ENCODE measurements at regions not wholly inside any gene's neighbourhood (a gene's known extent, or its start where the extent isn't known, plus 50 kb on each side); places are given as distances from the start of the nearest gene placed in this dataset.

DNA sequence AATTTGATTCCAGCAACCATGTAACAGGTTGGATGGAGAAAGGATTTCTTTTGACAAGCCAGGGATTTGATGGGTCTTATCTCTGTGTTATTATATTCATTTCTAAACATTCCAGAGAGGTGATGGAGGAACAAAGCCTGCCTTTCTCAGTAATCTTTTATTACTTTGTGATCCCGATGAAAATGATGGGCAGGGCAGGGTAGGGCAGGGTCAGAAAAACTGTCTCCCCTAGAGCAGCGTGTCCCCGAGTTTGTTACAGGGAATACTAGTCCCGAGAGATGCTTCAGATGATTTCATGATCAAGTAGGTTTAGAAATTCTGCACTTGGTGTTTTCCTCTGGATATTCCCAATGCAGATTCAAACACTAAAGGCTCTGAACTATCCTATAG lies 111.8 kb upstream of the RGMA start:
- no peak for DNase-seq (ENCODE audit: low read depth)

DNA sequence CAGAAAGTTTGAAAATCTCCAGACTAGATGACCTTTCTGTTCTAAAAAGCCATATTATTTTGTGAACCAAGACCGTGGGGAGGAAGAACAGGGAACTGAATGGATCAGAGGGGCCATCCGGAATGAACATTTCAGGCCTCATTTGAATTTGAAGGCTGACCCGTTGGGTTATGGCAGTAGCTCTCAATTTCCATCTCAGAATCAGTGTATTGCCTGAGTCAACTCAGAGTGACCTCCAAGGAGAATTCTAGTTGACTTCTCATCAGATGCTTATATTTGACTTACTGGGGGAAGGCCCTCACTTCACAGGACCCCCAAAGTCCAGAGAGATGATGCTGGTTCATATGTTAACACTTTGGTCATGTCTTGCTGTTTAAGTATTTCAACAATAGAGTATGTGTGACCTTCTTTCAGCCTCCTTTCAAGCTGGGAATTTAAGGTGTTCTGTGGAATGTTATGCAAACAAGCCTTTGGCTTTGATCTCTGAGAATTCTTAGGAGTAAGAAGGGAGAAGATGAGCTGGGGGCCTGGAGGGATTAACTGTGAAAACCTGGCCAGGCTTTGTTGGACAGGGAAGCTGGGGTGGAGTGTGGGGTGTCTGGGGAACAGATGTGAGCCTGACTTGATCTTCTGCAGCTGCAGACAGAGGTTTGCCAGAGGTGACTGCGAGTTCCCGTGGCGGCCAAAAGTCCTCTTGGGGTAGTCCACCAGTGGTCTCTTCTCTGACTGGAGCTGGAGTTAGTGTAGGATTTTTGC lies 111.2 kb upstream of the RGMA start:
- DNase-seq (ENCODE audit: low read depth), result no peak

DNA sequence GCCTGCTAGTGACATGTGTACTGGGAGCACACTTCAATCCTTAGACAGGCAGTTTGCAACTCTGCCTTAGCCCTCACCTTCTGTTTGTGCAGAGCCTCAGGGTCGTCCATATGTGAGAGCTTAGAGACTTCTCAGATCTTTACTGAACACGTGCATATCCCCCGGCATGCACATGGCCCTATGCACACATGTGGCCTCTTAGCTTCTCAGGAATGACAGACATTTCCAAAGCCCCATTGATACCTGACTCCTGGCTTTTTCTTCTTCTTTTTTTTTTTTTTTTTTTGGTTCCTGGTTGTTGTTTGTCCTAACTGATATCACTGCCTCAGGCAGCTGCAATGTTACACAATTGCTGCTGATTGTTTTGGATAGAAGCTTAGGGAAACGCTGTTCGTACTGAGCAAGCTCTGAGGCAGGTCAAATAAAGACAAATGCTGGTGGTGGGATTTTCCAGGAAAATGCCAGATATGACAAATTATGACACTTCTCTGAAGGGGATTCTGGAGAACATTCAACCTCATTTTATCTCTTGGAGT lies 107.2 kb upstream of the RGMA start:
- no peak for DNase-seq (ENCODE audit: low read depth)

DNA sequence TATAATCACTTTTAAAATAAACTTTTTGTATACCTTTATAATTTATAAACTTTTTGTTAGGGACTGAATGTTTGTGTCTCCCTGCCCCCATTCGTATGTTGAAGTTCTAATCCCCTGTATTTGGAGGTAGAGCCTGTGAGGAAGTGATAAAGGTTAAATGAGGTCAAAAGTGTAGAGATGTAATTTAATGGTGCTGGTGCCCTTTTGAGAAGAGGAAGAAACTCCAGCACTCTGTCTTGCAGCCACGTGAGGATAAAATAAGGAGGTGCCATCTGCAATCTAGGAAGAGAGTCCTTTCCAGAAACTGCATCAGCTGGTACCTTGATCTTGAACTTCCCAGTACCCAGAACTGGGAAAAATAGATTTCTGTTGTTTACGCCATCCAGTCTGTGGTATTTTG lies 106.1 kb upstream of the RGMA start:
- DNase-seq (ENCODE audit: low read depth), result no peak

DNA sequence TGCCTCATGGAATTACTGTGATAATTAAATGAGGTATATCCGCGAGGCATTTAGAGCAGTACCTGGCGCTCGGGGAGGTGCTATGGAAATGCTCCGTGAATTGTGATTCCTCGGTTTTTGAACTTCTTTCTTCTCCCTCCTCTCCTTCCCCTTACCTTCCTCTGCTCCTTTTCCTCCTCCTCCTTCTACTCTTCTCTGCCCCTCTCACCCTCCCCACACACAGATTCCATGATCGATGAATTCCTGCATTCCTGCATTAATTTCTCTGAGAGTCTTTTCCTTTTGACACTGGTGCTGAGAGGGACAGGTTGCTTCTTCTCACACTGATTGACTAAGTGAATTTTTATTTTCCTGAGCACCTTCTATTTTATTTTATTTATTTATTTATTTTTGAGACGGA lies 101.2 kb upstream of the RGMA start:
- no peak for DNase-seq (ENCODE audit: low read depth)

DNA sequence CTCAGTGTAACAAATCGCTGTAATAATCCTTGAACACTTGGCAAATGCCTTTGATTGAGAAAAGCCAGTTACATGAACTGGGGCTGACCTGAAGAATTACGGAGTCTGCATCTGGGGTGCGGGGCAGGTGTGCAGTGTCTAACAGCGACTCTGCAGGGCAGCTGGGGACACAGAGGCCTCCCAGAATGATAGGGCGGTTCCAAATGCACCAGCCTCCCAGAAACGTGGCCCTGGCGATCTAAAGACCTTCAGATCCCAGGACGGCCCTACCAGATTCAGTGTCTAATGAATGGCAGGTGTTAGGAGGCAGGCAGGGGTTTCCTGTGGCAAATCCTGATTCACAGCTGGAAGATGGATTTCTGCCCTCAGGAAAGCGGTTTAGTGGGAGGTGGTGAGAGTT lies 100.5 kb upstream of the RGMA start:
- DNase-seq (ENCODE audit: low read depth), result no peak

DNA sequence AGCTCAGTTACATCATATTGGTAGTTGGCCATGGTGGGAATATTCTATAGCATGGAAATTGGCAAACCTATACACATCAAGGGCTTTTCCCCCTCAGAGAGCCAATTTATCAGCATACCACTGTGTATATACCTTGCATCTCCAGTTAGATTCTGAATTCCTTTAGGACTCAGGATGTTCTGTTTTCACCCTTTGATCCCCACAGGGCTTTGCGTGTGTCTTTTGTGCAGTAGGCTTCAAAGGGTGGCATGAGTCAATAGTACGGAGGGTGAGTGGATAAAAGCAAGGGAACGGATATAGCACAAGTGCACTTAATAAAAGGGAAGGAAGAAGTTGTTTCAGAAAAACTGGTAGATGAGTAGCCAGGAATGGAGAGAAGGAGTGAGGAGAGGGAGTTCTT lies 99.2 kb upstream of the RGMA start:
- DNase-seq (ENCODE audit: low read depth), result no peak

DNA sequence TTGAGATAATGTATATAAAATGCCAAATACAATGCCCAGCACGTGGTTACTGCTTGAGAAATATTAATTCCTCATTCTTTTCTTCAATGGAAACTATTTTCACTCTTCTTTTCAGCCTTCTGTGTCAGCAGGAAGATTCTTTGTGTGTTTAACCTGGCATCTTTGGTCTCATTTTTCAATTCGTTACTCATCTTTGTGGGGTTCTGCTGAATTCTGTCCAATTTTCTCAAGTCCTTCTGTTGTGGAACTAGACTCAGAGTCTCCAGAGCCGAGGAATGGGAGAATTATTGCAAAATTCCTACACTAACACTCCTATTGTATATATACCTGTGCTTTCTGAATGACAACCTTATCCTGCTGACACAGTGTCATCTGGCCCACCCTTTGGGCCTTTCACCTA lies 96.8 kb upstream of the RGMA start:
- no peak for DNase-seq (ENCODE audit: low read depth)

DNA sequence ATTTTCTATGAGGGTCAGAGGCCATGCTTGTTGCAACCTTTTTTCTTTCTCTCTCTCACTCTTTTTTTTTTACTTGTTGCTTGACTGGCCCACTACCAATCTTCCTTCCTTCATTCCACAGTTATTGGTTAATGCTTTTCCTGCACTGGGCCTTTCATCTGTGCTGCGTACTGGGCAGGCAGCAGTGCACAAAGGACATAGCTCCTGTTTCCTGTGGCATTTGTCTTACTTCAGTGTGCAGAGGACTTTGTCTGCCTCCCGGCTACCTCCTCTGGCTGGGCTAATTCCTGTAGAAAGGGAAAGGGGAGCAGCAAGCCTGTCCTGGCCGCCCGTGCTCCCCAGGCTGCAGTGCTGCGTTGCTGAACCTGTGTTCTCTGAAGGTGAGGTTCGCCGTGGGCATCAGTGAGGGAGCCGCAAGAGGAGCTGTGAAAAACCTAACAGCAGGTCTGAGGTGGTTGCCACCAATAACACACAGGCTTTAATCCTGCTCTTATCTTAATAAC lies 93.7 kb upstream of the RGMA start:
- no peak for DNase-seq (ENCODE audit: low read depth)

DNA sequence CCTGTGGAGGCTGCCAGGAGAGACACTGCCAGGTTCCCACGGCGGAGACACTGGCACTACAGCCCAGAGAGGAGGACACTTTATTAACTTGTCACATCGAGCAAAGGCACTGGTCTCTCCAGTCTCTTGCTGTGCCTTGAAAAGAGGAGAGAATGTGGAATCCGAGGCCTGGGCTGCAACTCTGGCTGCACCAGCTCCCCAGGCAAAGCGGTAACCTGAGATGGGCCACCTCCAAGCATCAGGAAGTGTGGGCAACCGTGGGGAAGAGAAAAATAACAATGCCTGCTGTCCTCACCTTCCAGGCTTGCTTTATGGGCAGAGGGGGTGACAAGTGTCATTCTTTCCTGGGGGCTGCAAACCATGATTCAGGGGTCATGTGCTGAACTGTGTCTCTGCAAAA lies 91.6 kb upstream of the RGMA start:
- no peak for DNase-seq (ENCODE audit: low read depth)

DNA sequence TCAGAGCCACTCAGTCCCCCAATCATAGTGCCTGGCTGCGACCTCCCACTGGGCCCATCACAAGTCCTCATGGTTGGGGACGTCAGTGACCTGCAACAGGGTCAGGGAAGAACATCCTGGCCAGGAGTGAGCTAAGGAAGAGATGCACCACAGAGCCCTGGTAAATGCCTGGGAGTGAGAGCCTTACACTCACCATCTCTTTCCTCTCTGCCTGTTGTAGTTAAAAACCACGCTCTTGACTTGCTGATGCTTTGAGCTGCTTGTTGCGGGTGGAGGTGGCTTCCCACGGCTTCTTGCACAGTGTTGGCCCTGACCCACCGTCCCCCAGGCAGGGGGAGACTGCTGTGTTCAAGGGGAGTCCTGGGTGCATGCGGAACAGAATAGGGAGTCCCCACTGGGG lies 91.1 kb upstream of the RGMA start:
- DNase-seq (ENCODE audit: low read depth), result no peak

DNA sequence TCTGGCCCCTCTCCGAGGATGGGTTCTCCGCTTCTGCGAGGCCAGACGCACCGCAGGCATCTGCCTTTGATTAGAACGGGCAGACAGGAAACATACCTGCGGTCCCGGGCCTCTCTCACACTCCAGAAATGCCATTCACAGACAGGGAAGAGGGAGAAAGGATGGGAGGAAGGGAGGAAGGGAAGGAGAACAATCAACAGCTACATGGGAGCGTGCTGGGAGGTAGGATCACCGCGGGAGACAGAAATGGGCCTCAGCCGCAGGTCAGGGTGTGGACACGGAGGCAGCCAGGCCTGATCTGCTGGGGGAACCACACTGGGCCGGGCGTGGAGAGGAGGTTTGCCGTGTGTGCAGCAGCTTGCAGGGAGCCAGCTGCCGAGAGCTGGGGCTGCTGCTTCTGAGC lies 90.7 kb upstream of the RGMA start:
- DNase-seq (ENCODE audit: low read depth), result no peak

DNA sequence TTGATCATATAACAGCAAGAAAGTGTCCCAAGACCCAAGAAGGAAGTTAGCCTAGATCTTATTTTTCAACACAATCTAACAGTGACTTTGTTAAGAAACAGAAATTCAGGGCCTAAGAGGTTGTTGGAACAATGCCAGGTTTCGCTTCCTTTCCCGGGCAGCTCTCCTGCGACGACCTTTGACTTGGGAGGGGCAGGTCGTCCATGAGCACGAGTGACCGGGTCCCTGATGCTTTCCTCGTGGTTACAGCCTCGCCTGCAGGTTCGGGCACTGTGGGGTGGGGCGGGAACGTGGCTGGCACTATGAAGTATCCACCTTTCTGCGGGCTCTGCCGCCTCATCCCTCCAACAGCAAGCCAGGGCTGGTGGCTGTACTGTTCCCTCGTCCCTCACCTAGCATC lies 90.1 kb upstream of the RGMA start:
- no peak for DNase-seq (ENCODE audit: low read depth)

DNA sequence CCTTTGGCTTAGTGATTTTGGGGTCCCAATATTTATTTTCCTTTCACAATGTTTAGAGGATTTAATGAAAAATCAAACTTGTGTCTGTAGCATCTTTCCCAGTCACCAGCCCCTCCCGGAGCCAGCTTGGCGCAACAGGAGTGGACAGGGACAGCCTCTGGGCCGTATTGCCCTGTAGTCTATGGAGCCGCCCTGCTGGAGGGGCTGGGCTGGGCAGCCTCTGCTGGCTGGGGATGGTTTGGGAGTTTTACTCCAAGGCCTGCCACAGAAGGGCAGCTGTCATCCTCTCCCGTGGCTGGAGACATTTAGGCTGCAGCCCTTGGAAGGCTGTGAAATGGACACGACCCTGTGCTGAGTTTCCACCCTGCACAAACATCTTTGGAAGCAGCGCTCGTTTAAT lies 89.4 kb upstream of the RGMA start:
- no peak for DNase-seq (ENCODE audit: low read depth)

DNA sequence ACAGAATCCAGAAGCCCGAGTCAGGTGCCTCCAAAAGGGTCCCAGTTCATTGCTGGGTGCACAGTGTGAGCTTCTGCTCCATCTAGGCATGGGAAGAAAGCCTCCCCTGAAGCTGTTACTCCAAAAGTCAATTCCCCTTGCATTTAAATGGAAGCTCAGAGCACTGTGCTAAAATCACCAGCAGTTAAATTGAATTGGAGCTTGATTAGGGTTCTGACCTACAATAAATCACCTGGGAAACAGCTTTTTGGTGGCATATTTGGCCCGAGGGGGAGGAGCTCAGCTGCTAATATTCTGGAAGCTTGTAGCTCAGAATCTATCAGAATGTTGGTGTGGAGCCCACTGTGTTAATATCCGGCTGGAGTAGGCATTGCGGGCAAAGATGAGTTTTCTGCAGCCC lies 87.1 kb upstream of the RGMA start:
- DNase-seq (ENCODE audit: low read depth), result no peak

DNA sequence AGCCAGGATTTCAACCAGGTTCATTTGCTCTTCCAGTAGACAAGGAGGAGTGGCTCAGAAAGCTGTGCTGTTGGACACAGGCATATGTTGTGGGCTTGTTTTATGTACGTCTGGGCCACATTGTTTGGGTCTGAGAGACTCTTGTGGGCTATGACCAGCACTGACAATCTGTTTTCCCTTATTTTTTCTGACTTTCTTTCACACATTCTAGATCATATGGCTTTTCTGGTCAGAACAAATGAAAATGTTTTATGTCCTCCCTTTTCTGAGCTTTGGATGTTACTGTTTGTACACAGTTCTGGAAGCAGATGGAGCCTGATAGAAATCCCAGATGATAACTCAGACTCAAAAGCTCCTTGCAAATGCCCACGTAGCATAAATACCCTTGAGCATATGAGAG lies 85.8 kb upstream of the RGMA start:
- no peak for DNase-seq (ENCODE audit: low read depth)

DNA sequence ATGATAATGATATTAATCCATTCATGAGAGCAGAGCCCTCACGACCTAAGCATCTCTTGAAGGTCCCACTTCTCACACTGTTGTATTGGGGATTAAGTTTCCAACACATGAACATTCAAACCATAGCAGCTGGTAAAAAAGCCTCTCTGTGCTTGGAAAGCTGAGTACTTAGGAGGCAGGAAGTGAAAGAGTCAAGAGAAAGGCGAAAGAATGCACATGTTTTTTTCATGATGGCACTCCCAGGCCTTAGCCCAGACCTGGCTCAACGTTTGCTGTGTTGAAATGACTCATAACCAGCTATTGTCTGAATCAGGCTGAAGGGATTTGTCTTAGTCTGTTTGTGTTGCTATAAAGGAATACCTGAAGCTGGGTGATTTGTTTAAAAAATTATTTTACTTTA lies 84.4 kb upstream of the RGMA start:
- peak; percentile 61 for DNase-seq (ENCODE audit: low read depth)

DNA sequence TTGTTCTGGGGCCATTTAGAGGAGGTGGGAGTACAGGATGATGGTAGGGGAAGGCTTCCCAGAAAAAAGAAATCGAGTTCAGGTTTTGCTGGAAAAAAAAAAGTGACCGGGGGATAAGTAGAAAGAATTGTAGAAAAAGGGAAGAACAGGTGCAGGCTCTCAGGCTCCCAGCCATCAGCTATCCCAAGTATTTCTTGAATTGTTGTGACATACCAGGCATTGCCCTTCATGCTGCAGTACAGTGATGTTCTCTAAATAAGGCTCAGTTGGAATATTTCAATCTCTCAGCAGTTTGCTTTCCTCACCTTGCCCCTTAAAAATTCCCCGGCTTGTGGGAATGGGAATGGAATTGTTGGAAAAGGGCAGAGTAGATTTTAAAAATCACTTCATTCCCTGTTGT lies 82.5 kb upstream of the RGMA start:
- no peak for DNase-seq (ENCODE audit: low read depth)

DNA sequence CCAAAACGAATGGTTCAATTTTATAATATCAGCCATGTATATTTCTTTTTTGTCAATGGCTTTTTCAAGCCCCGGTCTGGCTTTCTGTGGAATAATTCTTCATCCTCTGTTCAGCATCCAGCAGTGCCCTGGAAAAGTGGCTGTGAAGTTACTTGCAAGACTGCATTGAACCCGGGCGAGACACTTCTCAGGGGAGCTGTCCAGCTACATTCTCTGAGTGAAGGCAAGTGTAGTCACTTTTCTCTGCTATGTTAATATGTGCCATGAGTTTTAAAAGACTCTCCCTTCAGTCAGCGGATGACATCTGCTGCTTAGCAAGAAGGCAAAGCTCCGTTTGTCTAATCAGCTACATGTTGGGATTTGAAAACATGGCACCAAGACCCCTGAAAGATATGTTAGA lies 81.3 kb upstream of the RGMA start:
- DNase-seq (ENCODE audit: low read depth), result no peak

DNA sequence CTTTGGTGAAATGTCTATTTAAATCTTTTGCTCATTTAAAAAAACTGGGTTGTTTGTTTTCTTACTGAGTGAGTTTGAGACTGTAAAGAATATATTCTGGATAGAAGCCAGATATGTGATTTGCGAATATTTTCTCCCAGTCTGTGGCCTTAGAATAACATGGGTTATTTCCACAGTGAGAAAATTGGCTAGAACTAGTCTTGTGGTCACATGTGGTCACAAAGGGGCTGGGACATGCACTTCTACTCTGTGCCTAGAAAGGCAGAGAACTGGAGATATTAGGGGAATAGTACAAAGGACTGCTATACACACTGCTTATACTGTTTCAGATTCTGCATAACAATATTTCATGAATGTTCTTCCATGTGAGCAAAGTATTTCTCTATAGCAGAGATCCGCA lies 79.9 kb upstream of the RGMA start:
- peak; percentile 11 for DNase-seq (ENCODE audit: low read depth)

DNA sequence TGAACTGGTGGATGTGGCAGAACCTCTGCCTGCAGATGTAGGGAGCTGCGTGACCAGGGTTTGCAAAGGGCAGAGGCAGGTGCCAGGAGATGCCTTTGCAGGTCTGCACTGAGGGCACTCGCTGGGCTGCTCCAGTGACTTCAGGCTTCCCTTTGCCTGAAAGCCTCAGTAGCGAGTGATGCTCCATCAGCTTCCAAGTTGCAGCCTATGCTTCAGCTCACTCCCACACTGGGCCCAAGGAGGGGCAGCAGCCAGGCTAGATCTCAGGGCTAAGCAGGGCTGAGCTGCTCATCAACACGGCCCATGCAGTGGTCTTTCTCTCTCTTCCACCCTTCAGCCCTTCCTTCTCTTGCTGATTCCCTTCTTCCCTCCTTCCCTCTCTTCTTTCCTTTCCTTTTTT lies 78.3 kb upstream of the RGMA start:
- no peak for DNase-seq (ENCODE audit: low read depth)

DNA sequence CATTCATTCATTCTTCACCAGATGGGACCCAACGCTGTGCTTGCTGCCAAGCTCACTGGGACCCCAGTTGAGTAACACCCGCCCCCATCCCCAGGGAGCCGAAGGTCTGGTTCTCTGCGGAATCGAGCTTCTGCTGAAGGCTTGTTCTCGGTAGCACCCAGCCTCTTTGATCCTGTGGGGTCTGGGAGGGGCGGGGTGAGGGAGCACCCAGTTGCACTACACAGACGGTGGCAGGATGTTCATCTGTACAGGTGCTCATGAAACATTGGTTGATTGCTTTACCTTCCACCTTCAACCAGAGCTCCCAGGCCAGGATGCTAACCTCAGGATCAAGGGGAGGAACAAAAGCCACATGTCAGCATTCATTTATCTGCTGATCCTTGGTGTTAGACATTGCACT lies 77.7 kb upstream of the RGMA start:
- no peak for DNase-seq (ENCODE audit: low read depth)

DNA sequence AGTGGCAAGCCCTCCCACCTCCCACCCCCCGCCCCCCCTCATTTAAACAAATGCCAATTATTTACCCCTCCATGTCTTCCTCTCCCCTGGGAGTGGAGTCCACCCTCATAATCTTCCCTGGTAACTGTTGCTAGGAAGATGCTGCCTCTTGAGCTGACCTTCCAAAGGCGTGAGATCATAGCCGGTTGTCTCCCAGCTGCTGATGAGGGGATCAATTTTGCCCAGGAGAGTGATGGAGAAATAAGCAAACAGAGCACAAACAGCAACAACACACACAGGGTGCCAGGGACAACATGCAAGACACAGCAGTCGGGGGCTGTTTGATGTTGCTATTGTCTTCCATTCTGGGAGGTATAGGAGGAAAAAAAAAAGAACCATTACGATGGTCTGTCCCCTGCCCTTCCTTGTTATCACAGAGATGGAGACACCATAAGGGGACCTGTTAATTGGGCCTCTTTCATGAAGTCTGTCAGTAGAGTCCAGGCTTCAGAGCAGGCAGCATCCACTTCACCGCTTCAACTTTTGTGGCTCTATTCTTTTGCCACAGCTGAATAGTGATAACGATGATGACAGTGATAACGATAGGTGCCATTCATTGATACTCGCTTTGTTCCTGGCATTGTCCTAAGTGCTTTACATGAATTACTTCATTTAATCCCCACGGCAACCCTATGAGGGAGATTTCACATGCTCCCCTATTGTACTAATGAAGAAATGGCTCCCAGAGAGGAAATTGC lies 76.9 kb upstream of the RGMA start:
- no peak for DNase-seq (ENCODE audit: low read depth)

DNA sequence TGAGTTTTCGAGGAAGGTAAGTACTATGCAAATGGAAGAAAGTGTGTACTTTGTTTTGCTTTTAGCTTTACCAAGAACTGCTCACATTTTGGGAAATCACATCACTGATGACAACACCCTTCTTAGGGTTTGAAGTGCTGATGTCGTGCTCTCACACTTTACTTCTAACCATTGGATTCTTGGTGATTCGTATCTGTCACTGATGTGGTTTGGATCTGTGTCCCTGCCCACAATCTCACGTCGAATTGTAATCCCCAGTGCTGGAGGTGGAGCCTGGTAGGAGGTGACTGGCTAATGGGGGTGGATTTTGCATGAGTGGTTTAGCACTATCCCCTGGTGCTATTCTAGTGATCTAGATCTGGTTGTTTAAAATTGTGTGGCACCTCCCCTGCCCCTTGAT lies 75.4 kb upstream of the RGMA start:
- DNase-seq (ENCODE audit: low read depth), result no peak
